DOHH2 (cell line): ENCODE measurements at regions not wholly inside any gene's neighbourhood (a gene's known extent, or its start where the extent isn't known, plus 50 kb on each side); places are given as distances from the start of the nearest gene placed in this dataset.

Experiments
- CTCF ChIP-seq: fragments of 200-600 bp; sonication (generic); IDR thresholded peaks from one replicate; pipeline ENCODE4 v1.5.1; 2014; ENCODE audit warnings: antibody characterized with exemption, mild to moderate bottlenecking, low read depth, low read length; ENCODE audit not compliant: poor library complexity, severe bottlenecking
- EZH2phosphoT487 ChIP-seq: fragments of 200-600 bp; sonication (generic); IDR thresholded peaks from 2 replicates; pipeline ENCODE4 v1.6.1; 2017; ENCODE audit warnings: borderline replicate concordance, mild to moderate bottlenecking, antibody characterized with exemption, low read length, moderate library complexity, mixed read lengths

- TF ChIP-seq CTCF (no peak), EZH2phosphoT487 (no peak)
Observed at GRCh38 chr18:60534538-60534937, 162.0 kb upstream of the MC4R start.
